Stomach (tissue), 4 donors: ENCODE measurements at regions not wholly inside any gene's neighbourhood (a gene's known extent, or its start where the extent isn't known, plus 50 kb on each side); places are given as distances from the start of the nearest gene placed in this dataset.

Experiments
- EP300 ChIP-seq: sonication (generic); formaldehyde crosslinking; IDR thresholded peaks from one replicate; pipeline ENCODE4 v1.6.1; 2017; ENCODE audit warnings: antibody characterized with exemption
- POLR2A ChIP-seq, 4 donors: fragments of 450-650 bp; IDR thresholded peaks; one replicate each; pipeline ENCODE4 v1.6.1; 2016; ENCODE audit warnings: antibody characterized with exemption in 4 of 4, control low read depth in 2 of 4, mild to moderate bottlenecking in 1 of 4, moderate library complexity in 1 of 4
- TF ChIP-seq, protein P1 (sequence below), 7 experiments: fragments of 450-650 bp in 4 of 7; fragments of 200-600 bp in 3 of 7; sonication (generic) in 3 of 7; IDR thresholded peaks; one replicate each; pipeline ENCODE4 v1.5.1; 2016 to 2019; ENCODE audit warnings: antibody characterized with exemption in 7 of 7, control low read depth in 2 of 7, mild to moderate bottlenecking in 1 of 7

DNA sequence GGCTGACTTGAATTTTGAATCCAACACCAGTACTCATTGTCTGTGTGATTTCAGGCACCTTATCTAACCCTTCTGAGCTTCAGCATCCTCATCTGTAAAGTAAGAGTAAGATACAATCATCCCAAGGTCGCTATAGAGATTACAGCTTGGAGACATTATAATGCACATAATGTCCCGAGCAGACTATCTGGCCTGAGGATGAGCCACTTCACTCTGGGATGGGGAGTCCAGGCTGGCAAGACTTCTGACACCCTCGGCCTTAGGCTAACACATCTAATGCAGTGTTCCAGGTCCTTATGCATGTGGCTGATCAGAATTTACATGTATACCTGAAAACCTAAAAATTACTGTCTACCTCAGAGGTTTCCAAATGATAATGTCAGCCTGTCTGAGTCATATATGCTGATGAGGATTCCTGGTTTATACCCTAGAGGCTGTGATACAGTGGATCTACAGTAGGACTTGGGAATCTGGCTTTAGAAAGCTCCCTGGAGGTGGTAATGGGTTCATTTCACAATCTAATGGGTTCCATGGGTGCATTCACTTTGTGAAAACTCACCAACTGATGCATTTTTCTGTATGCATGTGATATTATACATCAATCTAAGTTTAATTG, 229.0 kb upstream of the SLCO3A1 start:
- no peak for TF ChIP-seq EP300
- TF ChIP-seq POLR2A (IDR thresholded peaks at IDR 0.05), result no peak
- TF ChIP-seq, protein P1, sequence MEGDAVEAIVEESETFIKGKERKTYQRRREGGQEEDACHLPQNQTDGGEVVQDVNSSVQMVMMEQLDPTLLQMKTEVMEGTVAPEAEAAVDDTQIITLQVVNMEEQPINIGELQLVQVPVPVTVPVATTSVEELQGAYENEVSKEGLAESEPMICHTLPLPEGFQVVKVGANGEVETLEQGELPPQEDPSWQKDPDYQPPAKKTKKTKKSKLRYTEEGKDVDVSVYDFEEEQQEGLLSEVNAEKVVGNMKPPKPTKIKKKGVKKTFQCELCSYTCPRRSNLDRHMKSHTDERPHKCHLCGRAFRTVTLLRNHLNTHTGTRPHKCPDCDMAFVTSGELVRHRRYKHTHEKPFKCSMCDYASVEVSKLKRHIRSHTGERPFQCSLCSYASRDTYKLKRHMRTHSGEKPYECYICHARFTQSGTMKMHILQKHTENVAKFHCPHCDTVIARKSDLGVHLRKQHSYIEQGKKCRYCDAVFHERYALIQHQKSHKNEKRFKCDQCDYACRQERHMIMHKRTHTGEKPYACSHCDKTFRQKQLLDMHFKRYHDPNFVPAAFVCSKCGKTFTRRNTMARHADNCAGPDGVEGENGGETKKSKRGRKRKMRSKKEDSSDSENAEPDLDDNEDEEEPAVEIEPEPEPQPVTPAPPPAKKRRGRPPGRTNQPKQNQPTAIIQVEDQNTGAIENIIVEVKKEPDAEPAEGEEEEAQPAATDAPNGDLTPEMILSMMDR (IDR thresholded peaks at IDR 0.05), result no peak
